Endodermal cell (in vitro differentiated cells): ENCODE measurements at regions not wholly inside any gene's neighbourhood (a gene's known extent, or its start where the extent isn't known, plus 50 kb on each side); places are given as distances from the start of the nearest gene placed in this dataset.

Experiments used
- DNase-seq: peaks from one replicate; pipeline ENCODE4 v3.0.0-alpha.2; 2017
- H3K27ac ChIP-seq: 2 replicates; pipeline ENCODE4 v1.5.1; 2013; ENCODE audit warnings: mild to moderate bottlenecking, low read depth, low read length, moderate library complexity
- H3K27me3 ChIP-seq: 2 replicates; pipeline ENCODE4 v1.6.1; 2013; ENCODE audit warnings: mild to moderate bottlenecking, low read length, moderate library complexity; ENCODE audit not compliant: insufficient read depth, control insufficient read depth, poor library complexity, severe bottlenecking
- H3K36me3 ChIP-seq: 2 replicates; pipeline ENCODE4 v1.7.0; 2013; ENCODE audit warnings: mild to moderate bottlenecking, low read length, moderate library complexity; ENCODE audit not compliant: control insufficient read depth, insufficient read depth
- H3K4me1 ChIP-seq: one replicate; pipeline ENCODE4 v1.7.0; 2013; ENCODE audit warnings: low read length; ENCODE audit not compliant: control insufficient read depth, insufficient read depth
- H3K4me3 ChIP-seq: 2 replicates; pipeline ENCODE4 v1.5.1; 2013; ENCODE audit warnings: mild to moderate bottlenecking, low read length, moderate library complexity
- H3K9ac ChIP-seq: 2 replicates; pipeline ENCODE4 v1.6.1; 2013; ENCODE audit warnings: mild to moderate bottlenecking, low read length, moderate library complexity; ENCODE audit not compliant: poor library complexity, severe bottlenecking; ENCODE audit errors: extremely low read depth
- H3K9me3 ChIP-seq: 2 replicates; pipeline ENCODE4 v1.6.1; 2013; ENCODE audit warnings: mild to moderate bottlenecking, low read length, moderate library complexity; ENCODE audit not compliant: control insufficient read depth
- H3K27ac Mint-ChIP-seq: 2 replicates; pipeline ENCODE4 v1.8.0; 2020; ENCODE audit warnings: mixed read lengths
- H3K27me3 Mint-ChIP-seq: 2 replicates; pipeline ENCODE4 v1.8.0; 2021; ENCODE audit warnings: mild to moderate bottlenecking, mixed read lengths; ENCODE audit not compliant: insufficient read depth
- H3K36me3 Mint-ChIP-seq: 2 replicates; pipeline ENCODE4 v1.8.0; 2020; ENCODE audit warnings: low read depth, mixed read lengths
- H3K4me1 Mint-ChIP-seq: 2 replicates; pipeline ENCODE4 v1.8.0; 2020; ENCODE audit warnings: mixed read lengths
- H3K4me3 Mint-ChIP-seq: 2 replicates; pipeline ENCODE4 v1.8.0; 2020; ENCODE audit warnings: mild to moderate bottlenecking, moderate library complexity, mixed read lengths
- H3K9me3 Mint-ChIP-seq: 2 replicates; pipeline ENCODE4 v1.8.0; 2020; ENCODE audit warnings: mild to moderate bottlenecking, mixed read lengths
- WGBS, 2 experiments: methylation state at CpG; one replicate each; pipeline versions ENCODE4 v1.1.5 to v1.1.7; 2013; ENCODE audit warnings: missing lambda C conversion rate in 2 of 2, mixed read lengths in 1 of 2; ENCODE audit not compliant: insufficient coverage in 1 of 2, insufficient read length in 1 of 2; 5-methylcytosine and 5-hydroxymethylcytosine counted together
- TF ChIP-seq, protein P1 (sequence below): fragments of 200-600 bp; sonication (generic); conservative IDR thresholded peaks from 2 replicates; pipeline ENCODE4 v1.5.0; 2021; ENCODE audit warnings: antibody characterized with exemption, mild to moderate bottlenecking

DNA sequence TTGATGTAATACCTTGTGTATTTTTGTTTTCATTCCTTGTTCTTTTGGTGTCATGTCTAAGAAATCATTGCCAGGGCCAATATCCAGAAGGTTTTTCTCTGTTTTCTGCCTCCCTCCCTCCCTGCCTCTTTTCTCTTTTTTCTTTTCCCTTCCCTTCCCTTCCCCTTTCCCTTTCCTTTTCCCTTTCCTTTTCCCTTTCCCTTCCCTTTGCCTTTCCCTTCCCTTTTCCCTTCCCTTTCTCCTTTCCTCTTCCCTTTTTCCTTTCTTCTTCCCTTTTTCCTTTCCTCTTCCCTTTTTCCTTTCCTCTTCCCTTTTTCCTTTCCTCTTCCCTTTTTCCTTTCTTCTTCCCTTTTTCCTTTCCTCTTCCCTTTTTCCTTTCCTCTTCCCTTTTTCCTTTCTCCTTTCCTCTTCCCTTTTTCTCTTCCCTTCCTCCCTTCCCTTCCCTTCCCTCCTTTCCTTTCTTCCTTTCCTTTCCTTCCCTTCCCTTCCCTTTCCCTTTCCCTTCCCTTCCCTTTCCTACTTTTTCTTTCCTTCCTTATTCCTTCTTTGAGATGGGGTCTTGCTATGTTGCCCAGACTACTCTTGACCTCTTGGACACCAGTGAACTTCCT, 646.1 kb downstream of the RAPGEF2 start:
- TF ChIP-seq, protein P1, sequence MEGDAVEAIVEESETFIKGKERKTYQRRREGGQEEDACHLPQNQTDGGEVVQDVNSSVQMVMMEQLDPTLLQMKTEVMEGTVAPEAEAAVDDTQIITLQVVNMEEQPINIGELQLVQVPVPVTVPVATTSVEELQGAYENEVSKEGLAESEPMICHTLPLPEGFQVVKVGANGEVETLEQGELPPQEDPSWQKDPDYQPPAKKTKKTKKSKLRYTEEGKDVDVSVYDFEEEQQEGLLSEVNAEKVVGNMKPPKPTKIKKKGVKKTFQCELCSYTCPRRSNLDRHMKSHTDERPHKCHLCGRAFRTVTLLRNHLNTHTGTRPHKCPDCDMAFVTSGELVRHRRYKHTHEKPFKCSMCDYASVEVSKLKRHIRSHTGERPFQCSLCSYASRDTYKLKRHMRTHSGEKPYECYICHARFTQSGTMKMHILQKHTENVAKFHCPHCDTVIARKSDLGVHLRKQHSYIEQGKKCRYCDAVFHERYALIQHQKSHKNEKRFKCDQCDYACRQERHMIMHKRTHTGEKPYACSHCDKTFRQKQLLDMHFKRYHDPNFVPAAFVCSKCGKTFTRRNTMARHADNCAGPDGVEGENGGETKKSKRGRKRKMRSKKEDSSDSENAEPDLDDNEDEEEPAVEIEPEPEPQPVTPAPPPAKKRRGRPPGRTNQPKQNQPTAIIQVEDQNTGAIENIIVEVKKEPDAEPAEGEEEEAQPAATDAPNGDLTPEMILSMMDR: no peak
- no peak for DNase-seq
- Histone ChIP-seq H3K4me1 (no peaks in the 10 kb centered on the region), H3K27me3 (no peaks in the 10 kb centered on the region), H3K9me3 (peaks cover 13% of the 10 kb centered on the region), H3K36me3 (no peaks in the 10 kb centered on the region), H3K27ac (no peak overlapping the region), H3K4me3 (no peak overlapping the region), H3K9ac (no peak overlapping the region)
- H3K36me3 Mint-ChIP-seq: no peaks in the 10 kb centered on the region
- H3K27me3 Mint-ChIP-seq: no peaks in the 10 kb centered on the region
- no peak overlapping the region for H3K27ac Mint-ChIP-seq
- peaks cover 3% of the 10 kb centered on the region for H3K9me3 Mint-ChIP-seq
- no peaks in the 10 kb centered on the region for H3K4me1 Mint-ChIP-seq
- no peak overlapping the region for H3K4me3 Mint-ChIP-seq

DNA sequence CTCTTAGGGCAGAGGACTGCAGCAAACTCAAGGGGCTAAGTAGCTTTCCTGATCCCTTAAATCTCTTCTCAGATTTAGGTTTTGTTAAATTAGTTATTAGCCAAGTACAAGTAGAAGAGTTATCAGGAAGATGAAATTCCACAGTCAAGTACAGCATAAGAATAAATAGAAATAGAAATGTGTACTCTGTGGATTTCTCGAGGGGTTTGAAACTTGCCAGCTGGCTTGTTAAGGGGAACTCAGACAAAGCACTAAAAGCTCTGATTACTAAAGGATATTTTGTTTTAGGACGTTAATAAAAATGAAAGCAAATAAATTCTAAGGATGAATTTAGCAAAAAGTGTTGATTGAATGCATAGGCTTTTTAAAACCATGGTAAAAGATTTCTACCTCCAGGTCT, 654.6 kb downstream of the RAPGEF2 start:
- Histone ChIP-seq H3K27ac (no peak overlapping the region), H3K9me3 (peaks cover 43% of the 10 kb centered on the region), H3K9ac (no peak overlapping the region), H3K36me3 (no peaks in the 10 kb centered on the region), H3K4me1 (no peaks in the 10 kb centered on the region), H3K27me3 (no peaks in the 10 kb centered on the region), H3K4me3 (no peak overlapping the region)
- H3K27me3 Mint-ChIP-seq: no peaks in the 10 kb centered on the region
- peaks cover 33% of the 10 kb centered on the region for H3K9me3 Mint-ChIP-seq
- H3K4me1 Mint-ChIP-seq: peaks cover 3% of the 10 kb centered on the region
- DNase-seq: no peak
- H3K36me3 Mint-ChIP-seq: peaks cover 6% of the 10 kb centered on the region
- no peak overlapping the region for H3K27ac Mint-ChIP-seq
- WGBS, 2 experiments: 82 to 100% methylated on average over 1 to 2 of the region's 2 CpGs
- H3K4me3 Mint-ChIP-seq: no peak overlapping the region
- TF ChIP-seq, protein P1: no peak

DNA sequence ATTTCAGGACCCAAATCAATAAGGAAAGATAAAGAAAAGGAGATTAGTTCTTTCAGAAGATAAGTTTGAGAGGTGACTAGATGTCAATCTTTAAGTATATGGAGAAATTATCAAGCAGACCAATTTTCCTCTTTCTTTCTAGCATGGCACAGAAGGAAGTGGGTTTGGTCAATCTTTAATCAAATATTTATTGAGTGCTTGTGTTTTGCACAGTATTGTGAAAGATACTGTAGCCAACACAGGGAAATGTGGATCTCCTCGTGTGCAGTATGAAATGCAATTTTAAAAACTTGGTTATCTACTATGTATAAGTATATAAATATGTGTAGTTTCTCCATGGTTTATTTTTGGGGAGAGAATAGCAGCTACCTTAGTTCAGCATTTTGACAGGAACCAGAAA, 655.2 kb downstream of the RAPGEF2 start:
- TF ChIP-seq, protein P1: no peak
- peaks cover 6% of the 10 kb centered on the region for H3K36me3 Mint-ChIP-seq
- Histone ChIP-seq H3K36me3 (no peaks in the 10 kb centered on the region), H3K9ac (no peak overlapping the region), H3K27ac (no peak overlapping the region), H3K27me3 (no peaks in the 10 kb centered on the region), H3K9me3 (peaks cover 48% of the 10 kb centered on the region), H3K4me3 (no peak overlapping the region), H3K4me1 (no peaks in the 10 kb centered on the region)
- peaks cover 3% of the 10 kb centered on the region for H3K4me1 Mint-ChIP-seq
- H3K27ac Mint-ChIP-seq: no peak overlapping the region
- H3K4me3 Mint-ChIP-seq: no peak overlapping the region
- DNase-seq: no peak
- WGBS, 2 experiments: 71% methylated on average over 1 of the region's 1 CpG; no CpG with 5 or more reads in 1 of the 2 experiments
- no peaks in the 10 kb centered on the region for H3K27me3 Mint-ChIP-seq
- peaks cover 38% of the 10 kb centered on the region for H3K9me3 Mint-ChIP-seq
